Upper lobe of left lung (tissue), 4 donors: ENCODE measurements at regions not wholly inside any gene's neighbourhood (a gene's known extent, or its start where the extent isn't known, plus 50 kb on each side); places are given as distances from the start of the nearest gene placed in this dataset.

Experiments
- POLR2A ChIP-seq, 4 donors: fragments of 450-650 bp; IDR thresholded peaks; one replicate each; pipeline ENCODE4 v1.5.1; 2016 to 2017; ENCODE audit warnings: antibody characterized with exemption in 4 of 4, mild to moderate bottlenecking in 2 of 4
- POLR2AphosphoS5 ChIP-seq, 2 donors: sonication (generic); formaldehyde crosslinking; IDR thresholded peaks; one replicate each; pipeline ENCODE4 v1.5.1; 2017; ENCODE audit warnings: antibody characterized with exemption in 2 of 2

- TF ChIP-seq POLR2A (IDR thresholded peaks at IDR 0.05) (no peak), POLR2AphosphoS5 (IDR thresholded peaks at IDR 0.05) (no peak)
Measured at GRCh38 chr2:236947896-236948295, 137.8 kb upstream of the COPS8 start.
